Prostate gland (tissue), 2 donors: ENCODE measurements at regions not wholly inside any gene's neighbourhood (a gene's known extent, or its start where the extent isn't known, plus 50 kb on each side); places are given as distances from the start of the nearest gene placed in this dataset.
A peak's percentile ranks its signal among the peaks of the same experiment; 100 is the strongest.

Experiments
- DNase-seq: peaks from one replicate; pipeline ENCODE4 v3.0.0-alpha.2; 2019; ENCODE audit warnings: low spot score
- H3K27ac ChIP-seq, 2 donors: fragments of 200-600 bp; sonication (generic); 2 replicates each; pipeline ENCODE4 v1.5.1; 2017 to 2019
- H3K27me3 ChIP-seq: fragments of 200-600 bp; sonication (generic); replicated peaks from 2 replicates; pipeline ENCODE4 v1.5.1; 2019; ENCODE audit not compliant: insufficient read depth
- H3K36me3 ChIP-seq, 2 donors: fragments of 200-600 bp; sonication (generic); 1 replicate in 1 of 2; 2 replicates in 1 of 2; pipeline versions ENCODE4 v1.5.1 to v1.8.1; 2017 to 2019
- H3K4me1 ChIP-seq: fragments of 200-600 bp; sonication (generic); replicated peaks from 2 replicates; pipeline ENCODE4 v1.5.1; 2019
- H3K4me3 ChIP-seq, 2 donors: fragments of 200-600 bp; sonication (generic); 2 replicates each; pipeline ENCODE4 v1.5.1; 2017 to 2019
- H3K9me3 ChIP-seq: fragments of 200-600 bp; sonication (generic); 2 replicates; pipeline ENCODE4 v1.5.1; 2017
- CTCF ChIP-seq, 4 experiments: fragments of 200-600 bp in 2 of 4; fragments of 450-650 bp in 2 of 4; sonication (generic) in 2 of 4; IDR thresholded peaks; 1 replicate in 3 of 4; 2 replicates in 1 of 4; pipeline ENCODE4 v1.5.1; 2016 to 2019; ENCODE audit warnings: antibody characterized with exemption in 4 of 4, mild to moderate bottlenecking in 2 of 4, moderate library complexity in 2 of 4
- POLR2A ChIP-seq: fragments of 450-650 bp; IDR thresholded peaks from one replicate; pipeline ENCODE4 v1.6.1; 2016; ENCODE audit warnings: antibody characterized with exemption, mild to moderate bottlenecking
- POLR2AphosphoS5 ChIP-seq: sonication (generic); formaldehyde crosslinking; IDR thresholded peaks from one replicate; pipeline ENCODE4 v1.6.1; 2017; ENCODE audit warnings: antibody characterized with exemption
- WGBS: methylation state at CpG from one replicate; pipeline ENCODE4 v1.1.5; 2018; 5-methylcytosine and 5-hydroxymethylcytosine counted together
- intact Hi-C: fragments of 100-400 bp; cut with DNase I; formaldehyde crosslinking; loops from one replicate; pipeline ENCODE4 v1.14.2; 2022

GRCh38 chr1:59081795-59082194 lies 215.1 kb upstream of the FGGY start:
- intact Hi-C loops, result no loop called here
- no peaks in the 10 kb centered on the region for H3K4me1 ChIP-seq
- H3K4me3 ChIP-seq, result no peak overlapping the region
- no peak overlapping the region for H3K27ac ChIP-seq
- 92% methylated on average over 5 of the region's 5 CpGs for WGBS
- H3K9me3 ChIP-seq, result no peaks in the 10 kb centered on the region
- no peaks in the 10 kb centered on the region for H3K27me3 ChIP-seq
- H3K36me3 ChIP-seq, result no peaks in the 10 kb centered on the region
- DNase-seq, result no peak
- no peak for TF ChIP-seq POLR2AphosphoS5

GRCh38 chr1:59083946-59084865 lies 212.7 kb upstream of the FGGY start:
- no peak for DNase-seq
- H3K4me1 ChIP-seq, result no peaks in the 10 kb centered on the region
- no peaks in the 10 kb centered on the region for H3K9me3 ChIP-seq
- intact Hi-C loops, result no loop called here
- H3K4me3 ChIP-seq, result no peak overlapping the region
- no peak for TF ChIP-seq POLR2AphosphoS5
- TF ChIP-seq POLR2A, result no peak
- no peak for TF ChIP-seq CTCF (IDR thresholded peaks at IDR 0.05)
- no peaks in the 10 kb centered on the region for H3K36me3 ChIP-seq
- no peaks in the 10 kb centered on the region for H3K27me3 ChIP-seq
- H3K27ac ChIP-seq, result peak overlapping the region in 1 of 2 donors; percentile 21
- 24% methylated on average over 9 of the region's 9 CpGs for WGBS

GRCh38 chr1:59085101-59085500 lies 211.8 kb upstream of the FGGY start:
- H3K4me3 ChIP-seq, result no peak overlapping the region
- H3K4me1 ChIP-seq, result no peaks in the 10 kb centered on the region
- TF ChIP-seq CTCF (IDR thresholded peaks at IDR 0.05) (no peak), POLR2AphosphoS5 (no peak), POLR2A (no peak)
- no peak for DNase-seq
- H3K36me3 ChIP-seq, result no peaks in the 10 kb centered on the region
- H3K27ac ChIP-seq, result no peak overlapping the region
- H3K27me3 ChIP-seq, result no peaks in the 10 kb centered on the region
- intact Hi-C loops, result no loop called here
- 90% methylated on average over 3 of the region's 3 CpGs for WGBS
- H3K9me3 ChIP-seq, result no peaks in the 10 kb centered on the region

- H3K27me3 ChIP-seq, result no peaks in the 10 kb centered on the region
- TF ChIP-seq POLR2AphosphoS5 (no peak), POLR2A (no peak), CTCF (IDR thresholded peaks at IDR 0.05) (no peak)
- H3K36me3 ChIP-seq, result no peaks in the 10 kb centered on the region
- WGBS, result 95% methylated on average over 4 of the region's 4 CpGs
- H3K4me1 ChIP-seq, result no peaks in the 10 kb centered on the region
- no peaks in the 10 kb centered on the region for H3K9me3 ChIP-seq
- intact Hi-C loops, result no loop called here
- H3K4me3 ChIP-seq, result no peak overlapping the region
- DNase-seq, result no peak
- no peak overlapping the region for H3K27ac ChIP-seq
Measured at GRCh38 chr1:59089036-59089798, 207.7 kb upstream of the FGGY start.

- no peak overlapping the region for H3K4me3 ChIP-seq
- WGBS, result 75% methylated on average over 4 of the region's 4 CpGs
- no peaks in the 10 kb centered on the region for H3K27me3 ChIP-seq
- intact Hi-C loops, result no loop called here
- no peaks in the 10 kb centered on the region for H3K36me3 ChIP-seq
- TF ChIP-seq CTCF (IDR thresholded peaks at IDR 0.05) (no peak), POLR2A (no peak), POLR2AphosphoS5 (no peak)
- DNase-seq, result no peak
- H3K4me1 ChIP-seq, result no peaks in the 10 kb centered on the region
- no peak overlapping the region for H3K27ac ChIP-seq
- no peaks in the 10 kb centered on the region for H3K9me3 ChIP-seq
Measured at GRCh38 chr1:59089922-59090457, 206.9 kb upstream of the FGGY start.
